H1 (cell line): ENCODE measurements at regions not wholly inside any gene's neighbourhood (a gene's known extent, or its start where the extent isn't known, plus 50 kb on each side); places are given as distances from the start of the nearest gene placed in this dataset.

Source experiments
- CTCF ChIA-PET: fragments of 300-600 bp; sonication (Branson Sonifier 250); formaldehyde crosslinking; loops from one replicate; lab custom pipeline; 2021; ENCODE audit not compliant: partially characterized antibody; lab: Charles Lee
- POLR2A ChIA-PET: fragments of 300-600 bp; sonication (Branson Sonifier 250); formaldehyde crosslinking; loops from one replicate; lab custom pipeline; 2021; ENCODE audit warnings: inconsistent platforms; ENCODE audit not compliant: partially characterized antibody; lab: Charles Lee
- DNase-seq, 2 experiments: peaks; one replicate each; pipeline versions ENCODE4 v3.0.0 to v3.0.0-alpha.2; 2010 to 2022; ENCODE audit warnings: low spot score in 2 of 2, low read depth in 1 of 2, mixed read lengths in 1 of 2
- FAIRE-seq: peaks from 2 replicates; lab custom pipeline; 2011; peaks lifted over from hg19 to GRCh38; lab: Jason Lieb, UNC
- H2AFZ ChIP-seq: 2 replicates; pipeline ENCODE4 v1.8.1; 2012; ENCODE audit warnings: low read length, inconsistent platforms
- H2AK5ac ChIP-seq: 2 replicates; pipeline ENCODE4 v1.6.1; 2013; ENCODE audit warnings: low read depth, low read length
- H2BK120ac ChIP-seq: replicated peaks from 2 replicates; pipeline ENCODE3; 2013; ENCODE audit warnings: low read depth, low read length, inconsistent platforms
- H2BK12ac ChIP-seq: 2 replicates; pipeline ENCODE4 v1.6.1; 2013; ENCODE audit warnings: low read depth, low read length
- H2BK15ac ChIP-seq: 2 replicates; pipeline ENCODE4 v1.6.1; 2013; ENCODE audit warnings: low read length
- H2BK20ac ChIP-seq: 2 replicates; pipeline ENCODE4 v1.6.1; 2013; ENCODE audit warnings: low read length
- H2BK5ac ChIP-seq: 2 replicates; pipeline ENCODE4 v1.6.1; 2013; ENCODE audit warnings: low read depth, low read length
- H3K14ac ChIP-seq: 2 replicates; pipeline ENCODE4 v1.6.1; 2013; ENCODE audit warnings: inconsistent platforms; ENCODE audit not compliant: insufficient read length
- H3K18ac ChIP-seq: 2 replicates; pipeline ENCODE4 v1.6.1; 2013; ENCODE audit warnings: low read length; ENCODE audit errors: extremely low read depth
- H3K23ac ChIP-seq: 2 replicates; pipeline ENCODE4 v1.6.1; 2013; ENCODE audit warnings: inconsistent platforms; ENCODE audit not compliant: insufficient read length
- H3K23me2 ChIP-seq: 2 replicates; pipeline ENCODE4 v1.6.1; 2013; ENCODE audit warnings: low read depth, low read length
- H3K27ac ChIP-seq: 2 replicates; pipeline ENCODE4 v1.6.1; 2011; ENCODE audit warnings: low read depth, low read length, inconsistent platforms
- H3K27me3 ChIP-seq, 4 experiments: replicated peaks in 1 of 4; 1 replicate in 1 of 4; 2 replicates in 3 of 4; pipeline versions ENCODE4 v1.6.1 to v1.8.1; 2011 to 2013; ENCODE audit warnings: low read length in 3 of 4, mild to moderate bottlenecking in 3 of 4, inconsistent platforms in 2 of 4, mixed read lengths in 2 of 4, moderate library complexity in 1 of 4; ENCODE audit not compliant: control insufficient read depth in 3 of 4, insufficient read depth in 3 of 4; ENCODE audit errors: extremely low read depth in 1 of 4
- H3K36me3 ChIP-seq, 4 experiments: 2 replicates each; pipeline versions ENCODE4 v1.6.1 to v1.8.1; 2011 to 2013; ENCODE audit warnings: mild to moderate bottlenecking in 4 of 4, low read length in 3 of 4, moderate library complexity in 2 of 4, control low read depth in 1 of 4, inconsistent platforms in 1 of 4; ENCODE audit not compliant: insufficient read depth in 4 of 4, control insufficient read depth in 2 of 4
- H3K4ac ChIP-seq: replicated peaks from 2 replicates; pipeline ENCODE3; 2013; ENCODE audit warnings: low read length, low read depth, mixed read lengths, inconsistent platforms; ENCODE audit not compliant: insufficient read length
- H3K4me1 ChIP-seq, 4 experiments: replicated peaks in 1 of 4; 1 replicate in 1 of 4; 2 replicates in 3 of 4; pipeline versions ENCODE4 v1.6.1 to v1.8.1; 2011 to 2013; ENCODE audit warnings: low read length in 3 of 4, inconsistent platforms in 2 of 4, mixed read lengths in 1 of 4; ENCODE audit not compliant: insufficient read depth in 4 of 4, control insufficient read depth in 3 of 4
- H3K4me2 ChIP-seq, 2 experiments: 2 replicates each; pipeline versions ENCODE4 v1.6.1 to v1.8.1; 2011 to 2013; ENCODE audit warnings: low read depth in 2 of 2, low read length in 2 of 2, control low read depth in 1 of 2, inconsistent platforms in 1 of 2, mild to moderate bottlenecking in 1 of 2; ENCODE audit not compliant: insufficient read depth in 1 of 2
- H3K4me3 ChIP-seq, 4 experiments: fragments of 200-600, 300-600 bp in 1 of 4; sonication (generic), shearing (Covaris generic), sonication (Bioruptor Twin) in 1 of 4; 2 replicates each; pipeline versions ENCODE4 v1.5.1 to v1.8.1; 2011 to 2016; ENCODE audit warnings: low read length in 4 of 4, low read depth in 3 of 4, control low read depth in 2 of 4, inconsistent platforms in 2 of 4, mild to moderate bottlenecking in 2 of 4, mixed read lengths in 1 of 4, moderate library complexity in 1 of 4; ENCODE audit not compliant: insufficient read depth in 2 of 4; ENCODE audit errors: extremely low read depth in 1 of 4
- H3K56ac ChIP-seq: replicated peaks from 2 replicates; pipeline ENCODE3; 2013; ENCODE audit warnings: low read depth, mild to moderate bottlenecking, mixed read lengths, low read length, inconsistent platforms; ENCODE audit not compliant: insufficient read length
- H3K79me1 ChIP-seq: 2 replicates; pipeline ENCODE4 v1.6.1; 2013; ENCODE audit warnings: low read depth, low read length, control low read depth
- H3K79me2 ChIP-seq, 2 experiments: 2 replicates each; pipeline versions ENCODE4 v1.6.1 to v1.8.1; 2012 to 2013; ENCODE audit warnings: low read length in 2 of 2, mild to moderate bottlenecking in 2 of 2, inconsistent platforms in 1 of 2; ENCODE audit not compliant: insufficient read depth in 2 of 2, control insufficient read depth in 1 of 2
- H3K9ac ChIP-seq, 4 experiments: replicated peaks in 1 of 4; 1 replicate in 1 of 4; 2 replicates in 3 of 4; pipeline versions ENCODE4 v1.6.1 to v1.8.1; 2011 to 2013; ENCODE audit warnings: low read depth in 3 of 4, low read length in 3 of 4, control low read depth in 2 of 4, mild to moderate bottlenecking in 2 of 4, moderate library complexity in 2 of 4, inconsistent platforms in 1 of 4; ENCODE audit errors: extremely low read depth in 1 of 4
- H3K9me3 ChIP-seq, 2 experiments: 2 replicates each; pipeline versions ENCODE4 v1.6.1 to v1.8.1; 2012 to 2013; ENCODE audit warnings: mild to moderate bottlenecking in 2 of 2, moderate library complexity in 2 of 2, control low read depth in 1 of 2, inconsistent platforms in 1 of 2, low read depth in 1 of 2, low read length in 1 of 2, mixed read lengths in 1 of 2; ENCODE audit not compliant: insufficient read depth in 2 of 2
- H4K20me1 ChIP-seq, 2 experiments: replicated peaks in 1 of 2; 2 replicates each; pipeline versions ENCODE3 to v1.8.1; 2011 to 2013; ENCODE audit warnings: inconsistent platforms in 2 of 2, low read length in 2 of 2, mild to moderate bottlenecking in 1 of 2; ENCODE audit not compliant: insufficient read depth in 2 of 2, control insufficient read depth in 1 of 2
- H4K5ac ChIP-seq: 2 replicates; pipeline ENCODE4 v1.6.1; 2013; ENCODE audit warnings: low read length, low read depth, mixed read lengths, inconsistent platforms; ENCODE audit not compliant: insufficient read length
- H4K8ac ChIP-seq: 2 replicates; pipeline ENCODE4 v1.8.0; 2013; ENCODE audit warnings: mild to moderate bottlenecking, moderate library complexity, low read length, inconsistent platforms; ENCODE audit not compliant: insufficient read depth; ENCODE audit errors: extremely low read depth
- H4K91ac ChIP-seq: replicated peaks from 2 replicates; pipeline ENCODE3; 2013; ENCODE audit warnings: low read length, mixed read lengths, inconsistent platforms; ENCODE audit not compliant: insufficient read length
- CHD1 ChIP-seq: IDR thresholded peaks from 2 replicates; pipeline ENCODE4 v1.6.1; 2012; ENCODE audit warnings: low read depth, low read length, improper control_type of control experiment
- HDAC6 ChIP-seq: IDR thresholded peaks from one replicate; pipeline ENCODE4 v1.7.1; 2012; ENCODE audit warnings: low read depth, mild to moderate bottlenecking, inconsistent platforms, low read length, moderate library complexity
- JUND ChIP-seq: IDR thresholded peaks from 2 replicates; pipeline ENCODE4 v1.6.1; 2011; ENCODE audit warnings: mild to moderate bottlenecking, improper control_type of control experiment, low read length
- KDM1A ChIP-seq: fragments of 200-600, 300-600 bp; sonication (generic); IDR thresholded peaks from 2 replicates; pipeline ENCODE4 v1.7.1; 2016; ENCODE audit warnings: mild to moderate bottlenecking, low read length, borderline replicate concordance
- SP2 ChIP-seq: IDR thresholded peaks from 2 replicates; pipeline ENCODE4 v1.6.1; 2012; ENCODE audit warnings: mild to moderate bottlenecking, low read length, inconsistent platforms
- USF2 ChIP-seq: IDR thresholded peaks from 2 replicates; pipeline ENCODE4 v1.6.1; 2011; ENCODE audit warnings: low read length, improper control_type of control experiment
- WGBS, 2 experiments: shearing (Covaris generic) in 1 of 2; methylation state at CpG; one replicate each; pipeline versions ENCODE4 v1.1.6 to v1.1.7; 2013 to 2015; ENCODE audit warnings: low lambda C conversion rate in 2 of 2, mixed read lengths in 2 of 2, inconsistent platforms in 1 of 2, low coverage in 1 of 2, missing lambda C conversion rate in 1 of 2; ENCODE audit not compliant: insufficient replicate concordance in 2 of 2, insufficient coverage in 1 of 2, insufficient read length in 1 of 2; ENCODE audit errors: extremely low coverage in 1 of 2, missing lambda C conversion rate in 1 of 2; 5-methylcytosine and 5-hydroxymethylcytosine counted together

- Histone ChIP-seq H3K79me1 (no peaks in the 10 kb centered on the region; the same call in 1 of the 2 replicates), H3K4me2 (no peak overlapping the region), H2BK15ac (no peak overlapping the region), H3K4ac (no peak overlapping the region), H3K4me1 (no peaks in the 10 kb centered on the region), H2AK5ac (no peak overlapping the region), H4K91ac (no peak overlapping the region), H3K23me2 (no peaks in the 10 kb centered on the region), H2BK120ac (no peak overlapping the region), H3K27ac (no peak overlapping the region), H4K8ac (no peak overlapping the region), H3K79me2 (no peaks in the 10 kb centered on the region), H2BK12ac (no peak overlapping the region), H2BK5ac (no peak overlapping the region), H3K9me3 (no peaks in the 10 kb centered on the region; a peak in 1 of 4 replicates), H3K36me3 (no peaks in the 10 kb centered on the region), H3K56ac (no peak overlapping the region), H3K14ac (no peak overlapping the region), H3K9ac (no peak overlapping the region), H3K27me3 (no peaks in the 10 kb centered on the region), H2AFZ (no peak overlapping the region), H3K4me3 (no peak overlapping the region), H3K18ac (no peak overlapping the region), H3K23ac (no peak overlapping the region), H2BK20ac (no peak overlapping the region), H4K5ac (no peak overlapping the region), H4K20me1 (no peaks in the 10 kb centered on the region)
- ChIA-PET POLR2A (no interaction called here), CTCF (interaction anchor here (1.0 to 1.1 kb wide), 2 partner anchors 42 to 398 kb away, joined by 3 to 4 read pairs; no protein-coding TSS in a partner anchor)
- whole genome bisulfite sequencing, 2 experiments, result 95% methylated on average over 8 of the region's 10 CpGs; no CpG with 5 or more reads in 1 of the 2 experiments
- DNase-seq, result no peak
- FAIRE-seq, result no peak
- TF ChIP-seq USF2, result no peak
- no peak for TF ChIP-seq KDM1A
- TF ChIP-seq SP2, result no peak
- no peak for TF ChIP-seq JUND
- no peak for TF ChIP-seq CHD1
- no peak for TF ChIP-seq HDAC6
These were observed 94.2 kb downstream of the PLXNA1 start for GRCh38 chr3:127077068-127077467.
